Spleen (tissue), 7 donors: ENCODE measurements at regions not wholly inside any gene's neighbourhood (a gene's known extent, or its start where the extent isn't known, plus 50 kb on each side); places are given as distances from the start of the nearest gene placed in this dataset.

Source experiments
- CTCF ChIP-seq, 11 experiments: fragments of 200-600 bp in 7 of 11; fragments of 450-650 bp in 4 of 11; sonication (generic) in 4 of 11; IDR thresholded peaks in 8 of 11; conservative IDR thresholded peaks in 3 of 11; 1 replicate in 7 of 11; 2 replicates in 4 of 11; pipeline versions ENCODE4 v1.4.0 to v1.8.0; 2016 to 2021; ENCODE audit warnings: antibody characterized with exemption in 11 of 11, inconsistent platforms in 4 of 11, mild to moderate bottlenecking in 1 of 11
- POLR2A ChIP-seq, 3 donors: fragments of 450-650 bp; IDR thresholded peaks; one replicate each; pipeline ENCODE4 v1.5.1; 2017; ENCODE audit warnings: antibody characterized with exemption in 3 of 3, mild to moderate bottlenecking in 1 of 3
- donor health status: DM: no; HTN: no; CAD: no; lungs with moderate emphysema.
- donor health status: DM: no; HTN: no; CAD: no.
- donor health status: DM: no; HTN: no; CAD: no.

GRCh38 chr7:69002416-69002815, 595.9 kb upstream of the AUTS2 start:
- TF ChIP-seq CTCF (IDR thresholded peaks at IDR 0.05 in 8 of 11, conservative IDR thresholded peaks at IDR 0.05 in 3 of 11) (no peak), POLR2A (IDR thresholded peaks at IDR 0.05) (no peak)
